ENCODE measurements at regions not wholly inside any gene's neighbourhood (a gene's known extent, or its start where the extent isn't known, plus 50 kb on each side); places are given as distances from the start of the nearest gene placed in this dataset.
"Not testable (repeated sequence)": the region's sequence is repeated elsewhere in the genome, so short reads cannot be mapped to it uniquely, and the experiment has no call there.

DNA sequence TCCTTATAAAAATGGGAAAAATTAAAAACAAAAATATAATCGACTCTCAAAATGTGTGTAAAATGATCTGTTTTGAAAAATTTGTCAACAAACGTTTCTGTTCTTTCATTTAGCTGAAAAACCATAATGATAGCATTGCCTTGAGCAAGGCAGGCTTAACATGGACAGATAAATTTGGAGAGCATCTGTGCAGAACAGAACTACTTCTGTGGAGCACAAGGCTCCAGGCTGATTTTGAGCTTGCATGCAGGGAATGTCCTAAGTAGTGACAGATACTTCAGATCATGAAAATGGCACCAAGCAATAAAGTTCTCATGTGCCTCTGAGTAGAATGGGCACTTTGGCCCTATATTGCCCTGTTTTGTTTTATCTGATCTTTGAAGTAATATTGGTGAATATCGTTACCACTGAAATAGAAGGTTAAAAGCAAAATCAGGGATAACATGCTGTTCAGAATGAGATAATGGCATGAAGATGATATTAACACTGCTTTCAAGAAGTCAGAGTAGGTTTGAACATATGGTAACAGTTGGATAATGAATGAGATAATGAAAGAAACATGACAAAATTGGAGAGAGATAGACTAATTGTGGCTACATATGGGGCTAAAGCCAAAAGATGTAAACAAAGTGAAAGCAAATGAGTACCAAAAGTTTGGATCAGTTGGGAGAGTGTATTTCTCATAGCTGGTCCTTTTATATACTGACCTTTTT is 730.5 kb upstream of the CCDC179 start:
- no peak overlapping the region for H3K27ac ChIP-seq
- no peak for DNase-seq (ENCODE audit: low read depth, low spot score)

- no peak for DNase-seq (ENCODE audit: low read depth, low spot score)
- no peak overlapping the region for H3K27ac ChIP-seq
Measured at GRCh38 chr11:23594755-23595154, 734.5 kb upstream of the CCDC179 start.

- no peak overlapping the region for H3K27ac ChIP-seq
- no peak for DNase-seq (ENCODE audit: low read depth, low spot score)
Measured at GRCh38 chr11:23604966-23605365, 744.7 kb upstream of the CCDC179 start.

DNA sequence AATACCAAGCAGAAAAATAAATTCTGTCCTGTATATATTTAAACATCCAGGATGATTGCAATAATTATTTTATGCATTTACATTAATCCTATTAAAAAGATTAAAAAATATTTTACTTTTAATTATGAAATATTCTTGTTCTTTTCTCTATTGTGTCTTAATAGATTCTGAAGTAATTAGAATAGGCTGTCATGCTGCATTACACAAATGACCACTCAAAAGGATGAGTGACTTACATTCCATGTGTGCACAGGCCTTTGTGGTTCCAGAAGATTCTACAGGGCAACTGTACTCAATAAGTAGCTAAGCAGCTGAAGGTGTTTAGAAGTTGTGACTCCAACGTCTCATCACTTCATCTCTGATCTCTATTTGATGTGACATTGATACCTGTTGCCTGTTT is 745.9 kb upstream of the CCDC179 start:
- no peak for DNase-seq (ENCODE audit: low read depth, low spot score)
- no peak overlapping the region for H3K27ac ChIP-seq

- no peak overlapping the region for H3K27ac ChIP-seq
- DNase-seq (ENCODE audit: low read depth, low spot score), result no peak
Measured at GRCh38 chr11:23611726-23612125, 751.5 kb upstream of the CCDC179 start.

GRCh38 chr11:23620617-23621016 is 760.3 kb upstream of the CCDC179 start:
- no peak overlapping the region for H3K27ac ChIP-seq
- DNase-seq (ENCODE audit: low read depth, low spot score), result no peak

- DNase-seq (ENCODE audit: low read depth, low spot score), result no peak
Measured at GRCh38 chr11:23632293-23632692, 772.0 kb upstream of the CCDC179 start.

DNA sequence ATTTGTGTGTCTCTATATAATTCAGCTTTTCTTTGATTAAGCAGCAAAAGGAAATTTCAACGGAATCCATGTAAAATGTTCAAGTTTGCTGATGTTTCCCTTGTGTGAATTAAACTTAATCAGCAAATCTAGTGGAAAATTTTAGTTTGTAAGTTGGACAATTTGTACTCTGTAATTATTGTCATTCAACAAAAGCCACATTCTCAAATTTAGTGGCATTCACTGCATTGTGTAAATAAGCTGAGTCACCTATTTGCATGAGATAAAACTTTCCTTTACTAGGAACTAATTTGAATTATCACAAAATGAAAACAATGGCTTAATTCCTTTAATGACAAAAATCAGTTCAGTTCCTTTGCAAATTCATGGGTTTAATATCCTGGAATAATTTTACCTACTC is 784.2 kb upstream of the CCDC179 start:
- DNase-seq (ENCODE audit: low read depth, low spot score), result no peak
- H3K27ac ChIP-seq, result no peak overlapping the region

More at GRCh38 chr11:23632293-23632692, 772.0 kb upstream of the CCDC179 start:
- H3K27ac ChIP-seq, result no peak overlapping the region

DNA sequence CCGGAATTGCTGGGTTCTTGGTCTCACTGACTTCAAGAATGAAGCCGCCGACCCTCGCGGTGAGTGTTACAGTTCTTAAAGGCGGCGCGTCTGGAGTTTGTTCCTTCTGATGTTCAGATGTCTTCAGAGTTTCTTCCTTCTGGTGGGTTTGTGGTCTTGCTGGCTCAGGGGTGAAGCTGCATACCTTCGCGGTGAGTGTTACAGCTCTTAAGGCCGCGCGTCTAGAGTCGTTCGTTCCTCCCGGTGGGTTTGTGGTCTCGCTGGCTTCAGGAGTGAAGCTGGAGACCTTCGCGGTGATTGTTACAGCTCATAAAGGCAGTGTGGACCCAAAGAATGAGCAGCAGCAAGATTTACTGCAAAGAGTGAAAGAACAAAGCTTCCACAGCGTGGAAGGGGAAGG is 792.1 kb upstream of the CCDC179 start:
- not testable (repeated sequence) for H3K27ac ChIP-seq; DNase-seq (ENCODE audit: low read depth, low spot score)

DNA sequence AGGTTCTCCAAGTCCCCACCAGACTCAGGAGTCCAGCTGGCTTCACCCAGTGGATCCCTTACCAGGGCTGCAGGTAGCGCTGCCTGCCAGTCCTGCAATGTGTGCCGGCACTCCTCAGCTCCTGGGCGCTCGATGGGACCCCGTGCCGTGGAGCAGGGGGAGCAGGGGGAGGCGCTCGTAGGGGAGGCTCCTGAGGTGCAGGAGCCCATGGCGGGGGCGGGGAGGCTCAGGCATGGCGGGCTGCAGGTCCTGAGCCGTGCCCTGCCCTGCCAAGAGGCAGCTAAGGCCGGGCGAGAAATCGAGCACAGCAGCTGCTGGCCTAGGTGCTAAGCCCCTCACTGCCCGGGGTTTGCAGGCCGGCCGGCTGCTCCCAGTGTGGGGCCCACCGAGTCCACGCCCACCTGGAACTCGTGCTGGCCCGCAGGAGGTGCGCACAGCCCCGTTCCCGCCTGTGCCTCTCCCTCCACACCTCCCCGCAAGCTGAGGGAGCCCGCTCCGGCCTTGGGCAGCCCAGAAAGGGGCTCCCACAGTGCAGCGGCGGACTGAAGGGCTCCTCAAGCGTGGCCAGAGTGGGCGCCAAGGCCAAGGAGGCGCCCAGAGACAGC is 792.9 kb upstream of the CCDC179 start:
- no peak for DNase-seq (ENCODE audit: low read depth, low spot score)
- H3K27ac ChIP-seq, result no peak overlapping the region

GRCh38 chr11:23668324-23668723 is 808.0 kb upstream of the CCDC179 start:
- H3K27ac ChIP-seq, result no peak overlapping the region
- DNase-seq (ENCODE audit: low read depth, low spot score), result no peak

- DNase-seq (ENCODE audit: low read depth, low spot score), result no peak
- no peak overlapping the region for H3K27ac ChIP-seq
Measured at GRCh38 chr11:23673366-23673765, 813.1 kb upstream of the CCDC179 start.

GRCh38 chr11:23674866-23675265 is 814.6 kb upstream of the CCDC179 start:
- no peak for DNase-seq (ENCODE audit: low read depth, low spot score)
- H3K27ac ChIP-seq, result no peak overlapping the region

GRCh38 chr11:23679041-23679440 is 817.8 kb upstream of the LUZP2 start:
- no peak overlapping the region for H3K27ac ChIP-seq
- DNase-seq (ENCODE audit: low read depth, low spot score), result no peak

GRCh38 chr11:23679981-23680380 is 816.9 kb upstream of the LUZP2 start:
- no peak overlapping the region for H3K27ac ChIP-seq
- DNase-seq (ENCODE audit: low read depth, low spot score), result no peak

DNA sequence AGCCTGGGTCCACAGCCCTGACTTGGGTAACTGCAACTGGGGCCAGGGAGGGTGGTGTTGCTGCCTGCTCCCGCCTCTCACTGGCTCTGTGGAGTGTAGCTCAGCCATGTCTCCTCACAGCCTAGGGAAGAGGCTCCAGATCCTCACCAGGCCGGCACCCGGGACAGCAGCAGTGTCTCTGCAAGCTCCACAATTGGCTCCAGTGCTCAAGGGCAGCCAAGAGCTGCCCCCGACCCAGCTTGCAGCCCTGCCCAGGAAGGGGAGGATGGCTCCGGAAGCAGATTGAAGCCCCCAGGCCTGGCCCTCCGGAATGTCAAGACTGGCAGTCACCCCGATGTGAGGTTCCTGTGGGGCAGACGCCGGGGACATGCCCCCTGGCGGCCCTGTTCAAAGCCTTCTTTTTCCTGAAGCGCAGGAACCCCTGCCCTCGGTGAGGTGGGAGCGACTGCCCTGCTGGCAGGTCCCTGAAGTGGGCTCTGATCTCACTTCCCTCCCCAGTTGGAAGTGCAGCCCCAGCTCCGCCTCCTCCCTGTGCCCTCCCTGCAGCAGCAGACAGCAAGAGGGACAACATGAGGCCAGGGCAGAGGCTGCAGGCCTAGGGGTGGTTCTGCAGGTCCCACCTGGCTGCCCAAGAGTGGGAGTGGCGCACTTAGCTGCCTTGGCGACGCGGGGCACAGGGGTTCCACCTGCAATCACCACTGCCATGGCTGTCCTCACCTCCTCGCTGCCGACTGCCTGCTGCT is 816.2 kb upstream of the LUZP2 start:
- no peak overlapping the region for H3K27ac ChIP-seq
- no peak for DNase-seq (ENCODE audit: low read depth, low spot score)

- H3K27ac ChIP-seq, result no peak overlapping the region
- no peak for DNase-seq (ENCODE audit: low read depth, low spot score)
Measured at GRCh38 chr11:23684701-23685100, 812.2 kb upstream of the LUZP2 start.

DNA sequence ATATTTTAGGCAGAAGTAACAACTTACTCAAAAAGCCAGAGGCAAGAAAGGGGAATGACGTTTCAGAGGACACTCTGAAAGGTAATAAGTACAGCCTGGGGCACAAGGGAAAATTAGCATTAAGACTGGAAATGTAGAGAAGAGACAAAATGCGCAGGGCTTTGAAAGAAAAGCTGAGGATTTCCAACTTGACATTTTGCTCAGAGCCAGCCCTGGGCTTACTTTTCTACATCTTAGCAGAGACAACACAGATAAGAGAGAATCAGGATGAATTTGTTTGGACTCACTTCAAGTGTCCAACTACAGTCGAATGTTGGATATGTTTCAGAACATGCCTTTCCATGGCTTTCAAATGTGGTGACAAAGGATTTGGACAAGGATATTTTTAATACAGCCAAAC is 808.9 kb upstream of the LUZP2 start:
- no peak overlapping the region for H3K27ac ChIP-seq
- DNase-seq (ENCODE audit: low read depth, low spot score), result no peak

DNA sequence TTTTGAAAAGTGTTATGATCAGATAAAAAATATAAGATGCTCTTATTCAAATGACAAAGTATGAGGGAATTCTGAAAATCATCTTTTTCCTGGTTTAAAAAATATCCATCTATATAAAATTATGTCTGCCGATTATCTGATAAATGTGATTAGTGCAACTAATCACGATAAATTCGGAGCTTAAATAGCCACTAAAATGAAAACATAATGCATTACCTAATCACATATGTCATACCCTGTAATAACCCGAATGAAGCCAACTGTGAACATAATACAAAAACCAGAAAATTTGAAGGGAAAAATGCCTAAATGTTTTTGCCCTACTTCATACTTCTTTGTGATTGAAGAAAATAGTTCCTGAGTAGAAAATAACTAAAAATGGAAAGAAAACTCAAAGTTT is 808.4 kb upstream of the LUZP2 start:
- H3K27ac ChIP-seq, result no peak overlapping the region

DNA sequence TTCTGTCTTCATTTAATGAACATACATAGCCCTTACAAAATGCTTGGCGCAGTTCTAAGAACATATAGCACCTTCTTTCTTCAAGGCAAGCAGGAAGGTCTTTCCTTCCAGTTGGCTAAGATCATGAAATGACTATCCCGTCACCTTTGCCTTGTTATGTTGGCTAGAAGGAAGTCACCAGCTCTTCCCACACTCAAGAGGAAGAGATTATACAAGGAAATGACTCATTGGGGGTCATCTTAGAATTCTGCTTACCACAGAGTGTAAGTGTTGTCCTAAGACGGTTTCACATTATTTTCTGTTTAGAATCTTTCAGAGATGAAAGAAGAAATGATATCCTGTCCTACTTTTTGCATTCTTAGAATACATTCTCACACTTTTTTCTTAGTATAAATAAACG is 808.0 kb upstream of the LUZP2 start:
- no peak for DNase-seq (ENCODE audit: low read depth, low spot score)
- no peak overlapping the region for H3K27ac ChIP-seq

More for the DNA sequence above, 808.4 kb upstream of the LUZP2 start:
- DNase-seq (ENCODE audit: low read depth, low spot score), result no peak

- no peak for DNase-seq (ENCODE audit: low read depth, low spot score)
- H3K27ac ChIP-seq, result no peak overlapping the region
Measured at GRCh38 chr11:23696688-23697415, 800.0 kb upstream of the LUZP2 start.

Measured in epithelial cell of prostate (primary cell).